NCI-H1105 treated with DMSO at 0.1 percent for 48 hours (cell line): ENCODE measurements at regions not wholly inside any gene's neighbourhood (a gene's known extent, or its start where the extent isn't known, plus 50 kb on each side); places are given as distances from the start of the nearest gene placed in this dataset.
"Not testable (repeated sequence)": the region's sequence is repeated elsewhere in the genome, so short reads cannot be mapped to it uniquely, and the experiment has no call there.

Experiments used
- DNase-seq: peaks from one replicate; lab custom pipeline; 2025; lab: John Stamatoyannopoulos, UW

- DNase-seq: no peak
Measured at GRCh38 chr15:77839970-77840905, 207.5 kb upstream of the LINGO1 start.

- no peak for DNase-seq
Measured at GRCh38 chr15:77839456-77839855, 206.7 kb upstream of the LINGO1 start.

- no peak for DNase-seq
Measured at GRCh38 chr15:77838595-77838994, 205.9 kb upstream of the LINGO1 start.

GRCh38 chr15:77838061-77838460 is 205.3 kb upstream of the LINGO1 start:
- DNase-seq: no peak

- no peak for DNase-seq
Measured at GRCh38 chr15:77837649-77838025, 204.9 kb upstream of the LINGO1 start.

- no peak for DNase-seq
Measured at GRCh38 chr15:77836906-77837648, 204.4 kb upstream of the LINGO1 start.

GRCh38 chr15:77836121-77836692 is 203.5 kb upstream of the LINGO1 start:
- no peak for DNase-seq

GRCh38 chr15:77834276-77834990 is 201.7 kb upstream of the LINGO1 start:
- DNase-seq: no peak

- no peak for DNase-seq
Measured at GRCh38 chr15:77832874-77833273, 200.2 kb upstream of the LINGO1 start.

GRCh38 chr15:77831986-77832385 is 199.3 kb upstream of the LINGO1 start:
- DNase-seq: no peak

- DNase-seq: no peak
Measured at GRCh38 chr15:77830051-77830468, 197.3 kb upstream of the LINGO1 start.

GRCh38 chr15:77829331-77829730 is 196.6 kb upstream of the LINGO1 start:
- DNase-seq: not testable (repeated sequence)

- no peak for DNase-seq
Measured at GRCh38 chr15:77827860-77828259, 195.1 kb upstream of the LINGO1 start.

- DNase-seq: no peak
Measured at GRCh38 chr15:77826006-77826695, 193.4 kb upstream of the LINGO1 start.

- DNase-seq: no peak
Measured at GRCh38 chr15:77825546-77825945, 192.8 kb upstream of the LINGO1 start.

GRCh38 chr15:77825252-77825542 is 192.5 kb upstream of the LINGO1 start:
- DNase-seq: no peak

- DNase-seq: no peak
Measured at GRCh38 chr15:77824361-77825251, 191.9 kb upstream of the LINGO1 start.

GRCh38 chr15:77823736-77824135 is 191.0 kb upstream of the LINGO1 start:
- DNase-seq: no peak

GRCh38 chr15:77822631-77823230 is 190.0 kb upstream of the LINGO1 start:
- no peak for DNase-seq

GRCh38 chr15:77821959-77822256 is 189.2 kb upstream of the LINGO1 start:
- no peak for DNase-seq
